ENCODE measurements at regions not wholly inside any gene's neighbourhood (a gene's known extent, or its start where the extent isn't known, plus 50 kb on each side); places are given as distances from the start of the nearest gene placed in this dataset.

- CTCF ChIA-PET (ENCODE audit: low intra/inter-chr PET ratio), result no interaction called here
- Histone ChIP-seq H3K9ac (ENCODE audit: insufficient read depth in 1 of 2, low read depth in 2 of 2, low read length in 2 of 2) (no peak overlapping the region), H3K4me1 (replicated peaks in 1 of 2; ENCODE audit: control insufficient read depth in 2 of 2, insufficient read depth in 2 of 2, low read length in 2 of 2) (no peaks in the 10 kb centered on the region), H3K9me1 (ENCODE audit: control insufficient read depth, insufficient read depth, low read length) (no peaks in the 10 kb centered on the region), H3K79me2 (ENCODE audit: control insufficient read depth, insufficient read depth, low read length) (no peaks in the 10 kb centered on the region), H3K27ac (ENCODE audit: extremely low read depth, low read depth, low read length) (no peak overlapping the region), H3K4me3 (no peak overlapping the region), H3K4me2 (ENCODE audit: insufficient read depth, low read length) (no peak overlapping the region), H3K9me3 (replicated peaks; ENCODE audit: control insufficient read depth, insufficient read depth, low read depth, low read length) (no peaks in the 10 kb centered on the region), H3K36me3 (ENCODE audit: control insufficient read depth, insufficient read depth, low read length) (no peaks in the 10 kb centered on the region), H4K20me1 (replicated peaks; ENCODE audit: control insufficient read depth, insufficient read depth, low read length) (no peaks in the 10 kb centered on the region), H3K27me3 (ENCODE audit: control insufficient read depth in 2 of 2, insufficient read depth in 2 of 2, low read length in 2 of 2) (no peaks in the 10 kb centered on the region), H2AFZ (ENCODE audit: low read depth, low read length) (no peak overlapping the region)
- DNase-seq (ENCODE audit: extremely low read depth in 1 of 4, low spot score in 3 of 4), result no peak
- FAIRE-seq, result no peak
- no peak for ATAC-seq
- in situ Hi-C loops (cut with MboI), result no loop called here
- no peak for TF ChIP-seq BACH1 (tag; IDR thresholded peaks at IDR 0.05)
- TF ChIP-seq ZBTB8A (IDR thresholded peaks at IDR 0.05; ENCODE audit: partially characterized antibody), result no peak
- no peak for TF ChIP-seq NCOA4 (IDR thresholded peaks at IDR 0.05; ENCODE audit: partially characterized antibody)
- TF ChIP-seq, protein P1, sequence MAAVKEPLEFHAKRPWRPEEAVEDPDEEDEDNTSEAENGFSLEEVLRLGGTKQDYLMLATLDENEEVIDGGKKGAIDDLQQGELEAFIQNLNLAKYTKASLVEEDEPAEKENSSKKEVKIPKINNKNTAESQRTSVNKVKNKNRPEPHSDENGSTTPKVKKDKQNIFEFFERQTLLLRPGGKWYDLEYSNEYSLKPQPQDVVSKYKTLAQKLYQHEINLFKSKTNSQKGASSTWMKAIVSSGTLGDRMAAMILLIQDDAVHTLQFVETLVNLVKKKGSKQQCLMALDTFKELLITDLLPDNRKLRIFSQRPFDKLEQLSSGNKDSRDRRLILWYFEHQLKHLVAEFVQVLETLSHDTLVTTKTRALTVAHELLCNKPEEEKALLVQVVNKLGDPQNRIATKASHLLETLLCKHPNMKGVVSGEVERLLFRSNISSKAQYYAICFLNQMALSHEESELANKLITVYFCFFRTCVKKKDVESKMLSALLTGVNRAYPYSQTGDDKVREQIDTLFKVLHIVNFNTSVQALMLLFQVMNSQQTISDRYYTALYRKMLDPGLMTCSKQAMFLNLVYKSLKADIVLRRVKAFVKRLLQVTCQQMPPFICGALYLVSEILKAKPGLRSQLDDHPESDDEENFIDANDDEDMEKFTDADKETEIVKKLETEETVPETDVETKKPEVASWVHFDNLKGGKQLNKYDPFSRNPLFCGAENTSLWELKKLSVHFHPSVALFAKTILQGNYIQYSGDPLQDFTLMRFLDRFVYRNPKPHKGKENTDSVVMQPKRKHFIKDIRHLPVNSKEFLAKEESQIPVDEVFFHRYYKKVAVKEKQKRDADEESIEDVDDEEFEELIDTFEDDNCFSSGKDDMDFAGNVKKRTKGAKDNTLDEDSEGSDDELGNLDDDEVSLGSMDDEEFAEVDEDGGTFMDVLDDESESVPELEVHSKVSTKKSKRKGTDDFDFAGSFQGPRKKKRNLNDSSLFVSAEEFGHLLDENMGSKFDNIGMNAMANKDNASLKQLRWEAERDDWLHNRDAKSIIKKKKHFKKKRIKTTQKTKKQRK (IDR thresholded peaks at IDR 0.05; ENCODE audit: borderline replicate concordance, low read depth, low read length), result no peak
- TF ChIP-seq MCM3 (IDR thresholded peaks at IDR 0.05), result no peak
- no peak for TF ChIP-seq RUNX1 (IDR thresholded peaks at IDR 0.05; ENCODE audit: low read depth)
- TF ChIP-seq ZFP1 (CRISPR knock-in tag; IDR thresholded peaks at IDR 0.05), result no peak
- intact Hi-C loops (cut with micrococcal nuclease), result no loop called here
- POLR2A ChIA-PET, result interaction anchor here (2.0 kb wide), 1 partner anchor 9 kb away, joined by 5 read pairs; no protein-coding TSS in a partner anchor
- WGBS (ENCODE audit: insufficient coverage, low coverage, missing lambda C conversion rate), result 0% methylated on average over 5 of the region's 5 CpGs
- BruUV-seq (replicated peaks), result no TSS peak
These were observed 226.3 kb downstream of the SPTSSA start for GRCh38 chr14:34235643-34236300.

Data from K562 (cell line).